ENCODE measurements at regions not wholly inside any gene's neighbourhood (a gene's known extent, or its start where the extent isn't known, plus 50 kb on each side); places are given as distances from the start of the nearest gene placed in this dataset.

DNA sequence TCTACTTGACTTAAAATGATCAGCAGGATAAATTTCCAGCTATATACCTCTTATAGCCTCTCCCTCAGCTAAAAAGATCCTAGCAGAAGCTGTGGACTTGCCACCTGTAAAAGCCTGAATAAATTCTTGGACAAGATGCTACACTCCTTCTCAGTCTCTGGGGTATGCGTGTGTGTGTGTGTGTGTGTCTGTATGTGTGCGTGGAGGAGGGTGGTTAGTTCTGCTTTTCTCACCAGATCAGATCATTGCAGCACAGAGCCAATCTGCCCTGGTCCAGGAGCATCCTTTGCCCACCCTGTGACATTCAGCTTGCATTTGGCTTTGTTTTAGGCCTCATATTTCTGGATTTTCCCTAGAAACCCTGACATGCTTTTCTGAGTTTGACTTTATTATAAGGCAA, 438.3 kb downstream of the RFC3 start:
- no peak for DNase-seq

DNA sequence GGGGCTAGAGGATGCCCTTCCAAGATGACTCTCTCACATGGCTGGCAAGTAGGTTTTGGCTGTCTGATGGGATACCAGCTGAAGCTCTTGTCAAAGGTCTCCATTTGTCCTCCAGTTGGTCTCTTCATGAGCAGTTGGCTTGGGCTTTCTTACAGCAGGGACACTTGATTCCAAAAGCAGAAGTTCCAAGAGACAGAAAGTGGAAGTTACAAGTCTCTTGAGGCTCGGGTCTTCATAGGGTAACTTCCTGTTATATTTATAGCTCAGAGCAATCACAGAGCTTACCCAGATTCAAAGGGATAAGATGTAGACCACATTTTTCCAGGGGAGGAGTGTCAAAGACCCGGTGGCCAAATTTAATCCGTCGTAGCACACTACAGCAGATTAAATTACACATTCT, 440.0 kb downstream of the RFC3 start:
- no peak for DNase-seq

DNA sequence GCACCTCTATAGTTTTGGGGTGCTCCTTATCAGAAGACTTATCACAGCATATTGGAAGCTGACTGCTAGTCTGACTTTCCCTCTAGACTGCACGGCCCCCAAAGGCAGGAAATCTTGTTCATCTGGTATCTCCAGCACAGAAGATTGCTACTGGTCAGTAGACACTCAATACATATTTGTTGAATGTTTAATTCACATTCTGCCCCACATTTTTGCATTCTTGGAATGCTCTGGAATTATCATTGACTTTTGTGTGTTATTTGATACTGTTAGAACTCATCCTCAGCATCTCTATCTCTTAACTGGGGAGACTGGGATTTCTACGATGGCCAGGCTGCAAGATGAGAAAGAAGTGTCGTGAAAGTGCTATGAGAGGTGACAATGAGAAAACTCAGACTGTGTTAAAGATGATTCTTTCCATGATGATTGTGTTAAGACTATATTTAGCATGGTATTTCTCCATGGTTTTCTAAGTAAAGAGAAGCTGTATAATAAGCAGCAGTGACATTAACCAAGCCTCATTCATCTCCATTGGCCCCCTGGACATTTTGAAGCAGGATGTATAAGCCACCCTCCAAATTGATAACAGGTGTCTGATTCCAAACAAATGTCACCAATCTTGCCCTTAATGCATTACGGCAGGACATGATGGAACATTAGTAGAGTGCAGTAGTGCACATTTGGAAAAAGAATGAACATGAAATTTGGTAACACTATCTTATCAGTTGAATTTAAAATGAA, 440.9 kb downstream of the RFC3 start:
- no peak for DNase-seq

DNA sequence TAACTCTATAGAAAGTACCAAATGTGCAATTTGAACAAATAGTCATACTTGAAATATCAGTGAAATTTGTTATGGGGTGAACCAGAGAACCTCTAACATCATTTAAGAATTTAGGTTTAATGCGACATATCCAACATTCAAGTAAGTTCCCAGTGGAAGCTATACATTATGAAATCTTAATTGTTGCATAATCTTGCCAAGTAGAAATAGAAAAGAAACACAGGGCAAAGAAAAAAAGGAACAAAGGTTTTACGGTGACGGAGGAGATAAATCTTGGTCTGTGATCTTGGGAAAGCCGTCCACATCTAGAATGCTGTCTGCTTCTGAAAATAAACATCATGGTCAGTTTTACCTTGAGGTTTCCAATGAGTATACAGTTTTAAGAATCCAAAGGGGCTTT, 445.7 kb downstream of the RFC3 start:
- no peak for DNase-seq

DNA sequence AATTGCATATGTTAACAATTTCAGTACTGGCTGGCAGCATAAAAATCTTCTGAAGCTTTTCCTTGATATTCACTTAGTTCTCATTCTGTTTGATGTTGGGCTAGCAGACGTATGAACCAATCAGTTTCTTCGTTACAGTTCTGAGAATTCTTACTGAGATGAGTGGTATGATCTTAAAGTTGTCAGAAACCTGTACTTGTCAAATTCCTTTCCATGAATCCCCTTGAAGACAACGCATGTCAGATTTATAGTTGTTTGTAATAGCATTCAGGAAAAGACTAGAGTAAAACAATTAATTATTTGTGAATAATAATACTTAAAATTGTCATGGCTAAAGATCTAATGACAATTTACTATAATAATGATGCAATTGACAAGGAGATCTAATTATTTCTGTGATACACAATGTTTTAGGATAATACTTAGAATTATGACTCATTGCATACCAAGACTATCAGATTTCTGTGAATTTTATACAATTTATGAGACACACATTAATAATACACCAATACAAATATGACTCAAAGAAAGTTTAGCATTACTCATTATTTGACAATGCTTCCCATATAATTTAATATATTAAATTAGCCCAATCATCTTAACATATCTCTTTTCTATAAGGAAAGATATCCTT, 447.2 kb downstream of the RFC3 start:
- DNase-seq: no peak

DNA sequence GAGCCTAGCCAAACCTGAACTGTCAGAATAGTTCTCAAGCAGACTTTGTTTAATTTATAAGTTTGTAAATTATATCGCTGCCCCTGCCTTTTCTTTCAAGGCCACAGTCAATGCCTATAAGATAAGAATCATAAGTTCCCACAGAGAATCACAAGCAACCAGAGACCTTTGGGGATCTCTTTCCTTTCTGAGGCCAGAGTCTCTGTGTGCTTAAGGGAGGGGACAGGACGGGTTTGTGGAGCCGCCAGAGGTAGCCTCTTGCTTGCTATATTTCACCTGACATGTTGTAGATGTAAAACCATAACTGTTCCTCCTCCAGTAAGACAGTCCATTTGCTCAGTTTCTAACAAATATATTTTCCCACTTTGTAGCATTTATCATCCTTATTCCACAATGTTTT, 458.8 kb downstream of the RFC3 start:
- DNase-seq: no peak

DNA sequence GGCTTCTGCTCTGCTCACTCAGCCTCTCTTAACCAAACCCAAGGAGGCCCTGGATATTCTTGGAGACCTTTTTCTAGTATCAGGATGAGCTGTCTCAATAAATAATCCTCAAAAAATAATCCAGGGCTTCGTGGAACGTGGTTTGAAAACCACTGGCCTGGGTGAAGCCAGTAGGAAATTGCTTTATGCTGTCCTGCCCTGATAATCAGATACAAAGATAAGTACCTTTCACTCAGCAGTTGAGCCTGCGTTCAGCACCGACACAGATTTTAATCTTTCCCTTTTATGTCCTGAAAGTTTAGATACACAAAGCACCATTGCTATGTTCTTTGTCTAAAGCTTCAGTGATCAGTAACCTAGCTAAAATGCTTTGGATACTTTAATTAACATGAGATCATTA, 460.0 kb downstream of the RFC3 start:
- no peak for DNase-seq

DNA sequence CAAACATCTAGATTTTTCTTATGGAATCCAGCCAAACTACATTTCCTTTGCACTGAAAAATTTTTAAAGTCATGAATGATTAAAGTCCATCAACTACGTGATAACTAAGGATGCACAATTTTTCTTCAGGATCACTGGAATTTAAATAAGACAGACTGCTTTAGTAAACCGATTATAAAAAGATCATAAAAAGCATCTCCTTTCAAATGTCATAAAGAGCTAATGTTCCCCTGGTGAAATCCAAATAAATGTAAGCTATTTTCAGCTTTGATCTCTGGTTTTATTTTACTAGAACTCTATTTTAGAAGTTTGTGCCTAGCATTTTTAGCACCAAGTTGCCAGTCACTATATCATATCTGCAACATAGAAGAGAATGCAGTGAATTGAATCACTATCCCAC, 460.8 kb downstream of the RFC3 start:
- no peak for DNase-seq

DNA sequence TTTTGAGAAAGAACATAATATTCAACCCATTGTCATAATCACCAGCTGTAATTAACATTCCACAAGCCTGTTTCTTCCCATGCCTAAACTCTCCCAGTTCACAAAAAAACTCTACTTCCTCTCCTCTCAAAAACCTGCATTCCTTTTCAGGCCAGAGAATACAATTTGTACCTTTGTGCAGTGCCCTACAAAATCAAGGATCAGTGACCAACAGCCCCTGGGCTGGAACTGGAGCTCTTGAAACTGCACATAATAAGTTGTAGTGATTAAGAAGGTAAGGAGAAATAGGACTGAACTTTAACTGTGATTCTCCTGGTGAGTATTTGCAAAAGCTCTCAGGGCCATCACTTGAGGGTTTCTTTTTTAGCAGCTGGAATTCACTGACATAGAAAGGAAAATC, 472.7 kb downstream of the RFC3 start:
- DNase-seq: no peak

DNA sequence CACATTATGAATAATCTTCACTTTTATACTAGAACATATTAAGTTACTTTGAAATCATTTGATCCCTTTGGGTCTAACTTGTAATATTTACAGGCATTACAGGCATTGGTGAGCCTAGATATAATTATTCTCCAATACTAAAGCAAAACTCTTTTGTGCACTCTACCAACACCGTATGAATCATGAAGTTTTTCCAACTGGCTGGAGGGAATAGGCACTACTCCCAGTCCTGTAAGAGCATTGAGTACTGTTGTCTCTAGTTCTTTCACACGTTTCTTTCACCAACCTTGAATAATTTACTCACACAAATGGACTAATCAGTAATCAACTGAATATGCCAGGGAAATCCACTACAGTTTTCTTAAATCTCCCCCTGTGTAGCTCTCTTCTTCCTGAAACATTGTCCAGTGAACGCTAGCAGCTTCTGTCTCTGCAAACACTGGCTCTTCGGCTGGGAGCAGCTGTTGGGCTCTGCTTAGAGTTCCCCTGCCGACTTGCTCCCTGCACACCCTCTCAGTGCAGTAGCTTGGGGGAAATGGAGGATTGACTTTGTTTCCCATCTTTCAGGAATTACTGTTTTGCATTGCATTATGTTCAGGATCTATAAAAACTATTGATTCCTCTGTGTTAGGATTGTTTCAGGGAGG, 476.7 kb downstream of the RFC3 start:
- peak; percentile 56 for DNase-seq

DNA sequence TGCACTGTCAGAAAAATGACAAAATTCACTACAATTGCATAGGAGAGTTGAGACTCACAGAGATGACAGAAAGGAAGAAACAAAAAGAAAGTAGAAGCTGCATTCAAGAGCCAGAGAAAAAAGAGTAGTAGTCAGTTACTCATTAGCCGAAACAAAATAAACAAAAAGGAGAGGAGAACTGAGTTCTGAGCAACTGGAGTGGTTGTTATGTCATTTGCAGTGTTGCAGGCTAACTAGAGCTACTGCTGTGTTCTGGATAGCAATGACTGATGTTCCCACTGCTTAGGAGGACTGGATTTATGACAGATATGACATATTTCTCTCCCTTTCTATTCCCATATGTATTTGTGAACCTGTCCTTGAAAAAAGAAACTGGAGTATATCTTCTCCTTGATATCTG, 482.6 kb downstream of the RFC3 start:
- no peak for DNase-seq

DNA sequence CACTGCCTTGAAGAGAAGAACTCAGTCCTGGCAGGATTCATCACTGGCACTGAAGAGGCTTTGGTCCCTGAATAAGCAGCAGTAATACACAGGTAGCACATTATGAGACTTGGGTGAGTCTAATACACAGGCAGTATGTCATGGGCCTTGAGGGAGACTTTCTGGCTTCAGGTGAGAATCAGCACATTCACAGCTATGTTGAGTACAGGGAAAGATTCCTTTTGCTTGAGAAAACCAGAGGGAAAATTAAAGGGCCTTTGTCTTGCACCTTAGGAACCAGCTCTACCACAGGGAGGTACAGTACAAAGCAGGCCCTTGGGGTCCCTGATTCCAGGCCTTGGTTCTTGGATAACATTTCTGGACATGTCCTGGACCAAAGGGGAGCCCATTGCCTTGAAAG, 484.6 kb downstream of the RFC3 start:
- DNase-seq: no peak

DNA sequence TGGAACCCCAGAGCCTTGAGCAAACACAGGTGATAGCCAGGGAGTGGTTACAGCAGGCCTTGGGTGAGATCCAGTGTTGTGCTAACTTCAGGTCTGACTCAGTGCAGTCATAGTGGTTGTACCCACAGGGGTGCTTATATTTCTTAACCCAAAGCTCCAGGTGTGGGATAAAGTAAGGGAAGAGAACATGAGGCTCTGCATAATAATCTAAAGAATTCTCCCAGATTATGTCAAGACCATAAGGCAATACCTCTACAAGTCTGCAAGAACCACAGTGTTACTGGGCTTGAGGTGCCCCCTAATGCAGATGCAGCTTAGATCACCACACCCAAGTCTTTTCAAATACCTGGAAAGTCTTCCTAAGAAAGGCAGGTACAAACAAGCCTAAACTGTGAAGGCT, 485.4 kb downstream of the RFC3 start:
- DNase-seq: no peak

DNA sequence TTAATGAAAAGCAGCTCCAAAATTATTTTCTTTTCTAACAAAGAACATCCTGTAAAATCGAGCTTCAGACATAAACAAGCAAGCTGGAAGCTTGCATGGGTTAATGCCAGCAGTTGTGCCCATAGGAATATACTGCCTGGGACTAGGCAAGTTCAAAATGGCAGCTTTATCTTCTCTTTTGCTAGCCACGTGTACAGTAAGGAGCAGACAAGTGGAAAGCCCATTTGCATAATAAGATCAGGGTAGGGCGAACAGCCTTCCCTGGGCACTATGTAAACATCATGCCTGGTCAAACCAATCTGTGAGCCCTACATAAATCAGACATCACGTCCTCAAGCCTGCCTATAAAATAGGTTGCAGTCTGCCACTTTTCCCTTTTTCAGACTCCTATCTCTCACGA, 489.7 kb downstream of the RFC3 start:
- DNase-seq: no peak

DNA sequence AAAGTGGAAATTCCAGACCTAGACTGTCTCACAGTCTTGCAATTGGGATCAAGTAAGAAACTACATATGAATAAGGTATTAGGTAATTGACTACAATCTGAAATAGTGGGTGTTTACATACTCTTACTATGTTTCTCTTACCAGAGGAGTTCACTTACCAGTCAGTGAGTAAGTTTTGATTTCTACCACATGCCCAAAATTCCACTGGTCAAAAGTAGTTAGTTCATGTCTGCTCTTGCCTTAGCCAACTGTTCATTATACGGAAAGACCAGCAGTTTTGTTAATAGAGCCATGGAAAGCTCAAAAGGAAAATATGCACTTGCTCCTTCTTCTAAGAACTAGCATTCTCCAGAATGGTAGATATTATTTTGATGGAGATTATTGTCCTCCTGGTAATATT, 490.8 kb downstream of the RFC3 start:
- DNase-seq: no peak

DNA sequence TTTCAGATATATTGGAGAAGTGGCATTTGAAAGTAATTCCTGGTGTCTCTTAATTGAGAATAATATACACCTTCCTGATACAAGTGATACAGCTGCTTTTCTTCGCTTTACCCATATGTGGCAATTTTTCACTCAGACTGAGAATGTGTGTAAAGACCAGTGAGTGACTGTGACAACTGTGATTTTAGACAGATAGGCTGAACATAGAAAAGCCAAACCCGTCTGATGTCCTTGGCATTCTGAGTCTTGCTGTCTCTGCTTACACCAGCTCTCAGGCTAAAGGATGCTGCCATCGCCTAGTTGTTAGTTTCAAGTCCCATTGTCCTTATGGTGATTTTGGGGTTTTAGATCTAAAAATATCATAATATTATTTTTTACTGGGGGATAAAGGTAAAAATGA, 492.6 kb downstream of the RFC3 start:
- DNase-seq: no peak

DNA sequence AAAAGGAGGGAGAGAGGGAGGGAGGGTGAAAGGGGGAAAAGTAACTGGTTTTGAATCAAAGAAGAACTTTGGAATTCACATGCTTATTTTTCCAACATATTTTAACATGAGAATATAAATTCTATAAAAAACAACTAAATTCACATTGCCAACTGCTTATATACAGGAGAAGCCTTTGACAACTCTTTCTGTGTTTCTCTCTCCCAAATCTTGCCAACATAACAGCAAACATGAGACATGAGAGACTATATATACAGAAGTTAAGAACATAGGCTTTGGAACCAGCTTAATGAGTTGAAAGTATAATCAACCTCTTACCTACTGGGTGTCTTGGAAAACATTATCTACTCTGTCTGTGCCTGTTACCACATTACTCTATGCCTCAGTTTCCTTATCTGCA, 493.3 kb downstream of the RFC3 start:
- DNase-seq: no peak

DNA sequence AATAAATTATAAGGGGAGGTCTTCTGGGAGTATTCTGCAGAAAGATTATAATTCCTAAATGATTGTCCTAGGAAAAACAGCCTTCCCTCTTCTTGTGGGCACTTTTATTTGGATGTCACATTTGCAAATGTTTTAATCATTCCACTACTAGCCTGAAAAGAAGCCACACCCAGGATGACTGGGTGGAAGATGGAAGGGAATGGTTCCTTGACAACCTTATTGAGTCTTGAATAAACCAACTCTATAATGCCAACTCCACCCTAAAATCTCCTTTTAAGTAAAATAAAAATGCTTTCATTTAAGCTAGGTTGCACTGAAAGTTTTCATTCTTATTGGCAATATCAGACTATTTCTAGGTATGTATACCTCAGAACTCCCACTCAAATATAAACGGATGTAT, 494.6 kb downstream of the RFC3 start:
- DNase-seq: no peak

DNA sequence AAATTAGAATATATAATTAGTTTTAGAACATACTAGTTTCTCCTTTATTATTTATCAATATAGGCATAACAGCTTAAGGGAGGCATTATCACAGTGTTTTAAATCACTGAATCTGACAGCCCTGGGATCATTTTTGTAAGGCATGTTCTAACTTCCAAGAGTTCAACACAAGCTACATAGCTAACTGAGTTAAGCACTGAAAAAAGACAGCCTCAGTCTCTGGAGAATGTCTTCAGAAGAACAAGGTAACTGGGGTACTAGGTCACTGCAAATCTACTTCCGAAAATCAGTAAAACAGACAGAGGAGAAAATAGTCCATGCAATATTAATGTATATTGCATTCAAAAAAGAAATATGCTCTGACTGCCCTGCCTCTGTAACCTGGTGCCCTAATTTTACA, 502.1 kb downstream of the RFC3 start:
- no peak for DNase-seq

DNA sequence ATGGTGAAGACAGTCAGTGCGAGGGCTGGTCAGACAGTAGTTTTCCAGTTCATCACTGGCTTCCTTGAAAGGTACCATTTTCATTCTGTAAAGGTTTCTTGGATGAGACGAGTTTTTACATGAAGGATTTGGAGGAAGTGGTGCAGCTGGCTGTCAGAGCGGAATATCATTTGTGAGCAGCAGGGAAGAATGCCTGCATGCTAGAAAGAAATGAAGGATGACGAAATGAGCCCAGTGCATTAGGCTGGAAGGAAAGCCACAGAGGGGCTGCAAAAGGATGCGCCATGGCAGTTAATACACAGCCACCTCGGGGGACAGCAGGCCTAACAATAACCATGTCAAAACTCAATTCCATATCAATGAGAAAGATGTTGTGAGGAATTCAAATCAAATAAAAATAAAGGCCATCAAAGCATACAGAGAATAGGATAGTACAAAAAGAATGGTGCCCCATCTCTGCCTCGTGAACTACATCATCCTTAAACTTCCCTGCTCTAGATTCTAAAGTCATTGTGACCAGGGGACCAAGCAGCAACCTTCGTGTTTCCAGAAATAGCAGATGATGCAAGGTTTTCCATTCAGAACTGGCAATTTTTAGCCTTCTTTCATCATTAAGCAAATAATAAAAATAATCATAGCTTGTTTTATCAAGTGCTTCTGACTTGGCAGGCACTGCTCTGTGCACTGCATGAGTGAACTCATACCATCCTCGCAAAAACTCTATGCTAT, 504.2 kb downstream of the RFC3 start:
- DNase-seq: no peak

DNA sequence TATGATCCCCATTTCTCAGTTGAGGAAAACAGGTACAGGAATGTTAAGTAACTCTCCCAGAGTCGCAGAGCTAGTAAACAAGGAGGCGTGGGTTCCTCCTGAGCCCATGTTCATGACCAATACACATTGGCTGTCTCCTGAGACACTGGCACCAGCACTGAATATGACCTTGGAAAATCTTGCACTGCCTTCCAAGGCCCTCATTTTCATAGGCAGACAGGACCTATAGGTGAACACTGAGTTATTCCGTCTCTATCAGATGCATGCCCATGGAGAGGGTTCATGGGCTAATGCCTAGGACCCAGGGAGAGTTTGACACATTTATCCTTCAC, 504.8 kb downstream of the RFC3 start:
- DNase-seq: no peak

DNA sequence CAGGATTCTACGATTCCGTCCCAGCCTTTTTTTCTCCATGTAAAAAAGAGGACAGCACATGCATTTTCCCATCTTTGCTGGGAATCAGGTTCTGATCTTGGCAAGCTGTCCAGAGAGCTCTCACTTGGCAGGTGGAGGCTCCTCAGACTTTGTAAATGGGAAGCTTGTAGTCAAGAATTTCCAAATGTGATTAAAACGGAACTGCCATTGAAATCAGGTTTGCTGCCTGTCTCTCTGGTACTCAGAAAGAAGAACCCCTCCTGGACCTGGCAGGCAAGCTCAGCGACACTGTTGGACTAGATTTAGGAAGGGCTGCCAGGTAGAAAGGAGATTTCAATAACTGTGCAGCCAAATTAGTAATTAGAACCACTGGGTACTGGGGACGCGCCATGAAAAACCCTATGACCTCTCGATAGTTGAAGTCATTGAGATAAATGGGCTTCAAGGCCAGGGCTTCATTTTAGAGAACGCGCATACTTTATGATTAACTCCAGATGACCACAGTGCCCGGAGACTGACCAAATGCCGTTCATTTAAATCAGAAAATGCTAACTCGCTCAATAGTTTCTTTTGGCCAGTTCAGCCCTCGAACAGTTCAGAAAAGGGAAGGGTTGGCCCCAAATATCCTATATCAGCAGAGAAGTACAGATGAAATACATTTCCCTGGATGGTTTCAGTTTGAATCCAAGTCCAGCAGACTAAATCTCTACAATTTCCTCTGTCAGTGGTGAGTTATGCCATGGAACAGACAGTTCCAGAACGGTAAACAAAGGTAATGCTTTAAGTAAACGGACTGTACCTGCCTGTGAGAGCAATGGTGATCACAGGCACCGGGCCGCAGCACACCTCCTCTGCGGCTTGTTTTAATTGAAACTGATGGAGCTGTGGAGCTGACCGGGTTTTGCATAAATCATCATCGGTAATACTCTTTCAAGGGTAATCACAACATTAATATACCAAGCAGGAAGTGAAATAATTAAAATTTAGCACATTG, 517.4 kb downstream of the RFC3 start:
- DNase-seq: no peak

DNA sequence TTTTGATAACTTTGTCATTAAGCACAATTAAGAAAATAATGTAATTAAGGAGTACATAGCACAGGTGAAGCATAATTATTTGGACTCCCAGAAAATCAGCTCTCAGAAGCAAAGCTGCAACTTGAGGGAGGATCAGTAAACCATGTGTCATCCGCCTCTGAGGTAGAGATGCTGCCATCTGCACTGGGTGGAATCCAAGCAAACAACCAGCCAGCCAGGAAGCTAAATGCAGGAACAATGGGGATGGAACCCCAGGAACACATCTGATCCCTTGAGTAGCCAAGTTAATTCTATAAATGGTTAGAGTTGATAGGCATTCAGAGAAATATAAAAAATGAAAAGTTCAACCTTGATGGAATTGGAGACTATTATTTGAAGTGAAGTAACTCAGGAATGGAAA, 520.2 kb downstream of the RFC3 start:
- no peak for DNase-seq

All from NCI-H146 (cell line).